ENCODE measurements at regions not wholly inside any gene's neighbourhood (a gene's known extent, or its start where the extent isn't known, plus 50 kb on each side); places are given as distances from the start of the nearest gene placed in this dataset.

DNA sequence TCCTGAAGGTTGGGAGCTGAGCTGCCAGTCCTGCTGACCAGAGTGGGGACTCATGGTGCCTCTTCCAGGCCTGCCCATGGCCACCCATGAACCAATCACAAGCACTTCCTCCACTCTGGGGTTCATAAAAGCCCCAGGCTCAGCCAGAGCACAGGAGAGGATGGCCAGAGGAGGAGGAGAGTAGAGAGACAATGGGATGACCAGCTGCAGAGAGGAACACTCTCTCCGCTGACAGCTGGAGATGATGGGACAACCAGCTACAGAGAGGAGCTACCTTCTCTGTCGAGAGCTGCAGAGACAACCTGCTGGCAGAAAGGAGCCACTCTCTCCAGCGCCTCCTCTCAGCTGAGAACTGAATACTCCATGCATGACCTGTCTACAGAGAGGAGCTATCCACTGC is 886.1 kb downstream of the BCL11B start:
- Mint-ChIP-seq H3K27me3 (ENCODE audit: low read depth, unreplicated experiment) (peaks cover 17% of the 10 kb centered on the region), H3K4me3 (ENCODE audit: unreplicated experiment) (no peak overlapping the region), H3K27ac (ENCODE audit: unreplicated experiment) (no peak overlapping the region), H3K9me3 (ENCODE audit: unreplicated experiment) (peaks cover 4% of the 10 kb centered on the region), H3K36me3 (ENCODE audit: low read depth, unreplicated experiment) (no peaks in the 10 kb centered on the region), H3K4me1 (ENCODE audit: low read depth, unreplicated experiment) (no peaks in the 10 kb centered on the region)
- Histone ChIP-seq H3K9me3 (ENCODE audit: insufficient read depth, low read depth, low read length) (peaks cover 4% of the 10 kb centered on the region), H3K79me2 (ENCODE audit: insufficient read depth, low read length) (no peaks in the 10 kb centered on the region), H3K36me3 (ENCODE audit: insufficient read depth, low read length) (no peaks in the 10 kb centered on the region), H3K27me3 (ENCODE audit: insufficient read depth, low read length) (no peaks in the 10 kb centered on the region), H3K4me1 (ENCODE audit: insufficient read depth, low read length) (no peaks in the 10 kb centered on the region), H3K4me2 (ENCODE audit: low read length) (no peak overlapping the region), H2AFZ (ENCODE audit: low read depth, low read length) (no peak overlapping the region), H3K9ac (ENCODE audit: low read length) (no peak overlapping the region), H3K4me3 (ENCODE audit: insufficient read depth, low read depth, low read length) (no peak overlapping the region), H4K20me1 (ENCODE audit: insufficient read depth, low read length) (no peaks in the 10 kb centered on the region), H3K27ac (ENCODE audit: low read depth, low read length) (no peak overlapping the region)
- TF ChIP-seq EZH2 (IDR thresholded peaks at IDR 0.05; ENCODE audit: insufficient read depth, low read length) = no peak
- TF ChIP-seq, protein P1, sequence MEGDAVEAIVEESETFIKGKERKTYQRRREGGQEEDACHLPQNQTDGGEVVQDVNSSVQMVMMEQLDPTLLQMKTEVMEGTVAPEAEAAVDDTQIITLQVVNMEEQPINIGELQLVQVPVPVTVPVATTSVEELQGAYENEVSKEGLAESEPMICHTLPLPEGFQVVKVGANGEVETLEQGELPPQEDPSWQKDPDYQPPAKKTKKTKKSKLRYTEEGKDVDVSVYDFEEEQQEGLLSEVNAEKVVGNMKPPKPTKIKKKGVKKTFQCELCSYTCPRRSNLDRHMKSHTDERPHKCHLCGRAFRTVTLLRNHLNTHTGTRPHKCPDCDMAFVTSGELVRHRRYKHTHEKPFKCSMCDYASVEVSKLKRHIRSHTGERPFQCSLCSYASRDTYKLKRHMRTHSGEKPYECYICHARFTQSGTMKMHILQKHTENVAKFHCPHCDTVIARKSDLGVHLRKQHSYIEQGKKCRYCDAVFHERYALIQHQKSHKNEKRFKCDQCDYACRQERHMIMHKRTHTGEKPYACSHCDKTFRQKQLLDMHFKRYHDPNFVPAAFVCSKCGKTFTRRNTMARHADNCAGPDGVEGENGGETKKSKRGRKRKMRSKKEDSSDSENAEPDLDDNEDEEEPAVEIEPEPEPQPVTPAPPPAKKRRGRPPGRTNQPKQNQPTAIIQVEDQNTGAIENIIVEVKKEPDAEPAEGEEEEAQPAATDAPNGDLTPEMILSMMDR (IDR thresholded peaks at IDR 0.05; ENCODE audit: insufficient read depth, low read depth, low read length) = no peak
- DNase-seq (ENCODE audit: low read depth) (no peak), FAIRE-seq (no peak)

DNA sequence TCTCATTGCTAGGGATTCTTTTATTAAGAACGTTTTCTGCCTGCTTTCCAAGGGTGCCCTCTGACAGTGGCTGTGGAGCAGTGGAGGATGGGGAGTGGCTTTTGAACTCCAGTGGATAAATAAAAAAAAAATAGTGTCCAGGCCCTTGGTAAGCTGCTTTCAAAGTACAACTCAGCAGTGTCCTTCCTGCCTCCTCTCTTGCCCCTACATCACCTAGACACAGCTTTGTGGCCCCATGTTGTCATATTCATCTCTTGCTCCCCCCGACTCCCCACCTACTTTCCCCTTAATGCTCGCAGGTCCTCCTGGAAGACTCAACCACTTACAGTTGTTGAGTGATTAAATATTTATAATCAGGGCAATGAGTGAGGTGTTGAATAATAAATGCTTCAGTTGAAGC is 880.9 kb downstream of the BCL11B start:
- no peak overlapping the region for H3K9ac ChIP-seq (ENCODE audit: low read length)
- TF ChIP-seq EZH2 (IDR thresholded peaks at IDR 0.05; ENCODE audit: insufficient read depth, low read length) = no peak
- TF ChIP-seq, protein P1 (IDR thresholded peaks at IDR 0.05; ENCODE audit: insufficient read depth, low read depth, low read length) = no peak
- H3K36me3 ChIP-seq (ENCODE audit: insufficient read depth, low read length) = no peaks in the 10 kb centered on the region
- H3K4me1 ChIP-seq (ENCODE audit: insufficient read depth, low read length) = no peaks in the 10 kb centered on the region
- H3K79me2 ChIP-seq (ENCODE audit: insufficient read depth, low read length) = no peaks in the 10 kb centered on the region
- no peak overlapping the region for H3K4me3 ChIP-seq (ENCODE audit: insufficient read depth, low read depth, low read length)
- H3K9me3 ChIP-seq (ENCODE audit: insufficient read depth, low read depth, low read length) = peaks cover 3% of the 10 kb centered on the region
- Mint-ChIP-seq H3K27ac (ENCODE audit: unreplicated experiment) (no peak overlapping the region), H3K9me3 (ENCODE audit: unreplicated experiment) (peaks cover 7% of the 10 kb centered on the region), H3K4me1 (ENCODE audit: low read depth, unreplicated experiment) (no peaks in the 10 kb centered on the region), H3K36me3 (ENCODE audit: low read depth, unreplicated experiment) (no peaks in the 10 kb centered on the region), H3K27me3 (ENCODE audit: low read depth, unreplicated experiment) (peaks cover 15% of the 10 kb centered on the region), H3K4me3 (ENCODE audit: unreplicated experiment) (no peak overlapping the region)
- no peak overlapping the region for H3K4me2 ChIP-seq (ENCODE audit: low read length)
- DNase-seq (ENCODE audit: low read depth) (no peak), FAIRE-seq (no peak)
- H2AFZ ChIP-seq (ENCODE audit: low read depth, low read length) = no peak overlapping the region
- H3K27ac ChIP-seq (ENCODE audit: low read depth, low read length) = no peak overlapping the region
- no peaks in the 10 kb centered on the region for H4K20me1 ChIP-seq (ENCODE audit: insufficient read depth, low read length)
- H3K27me3 ChIP-seq (ENCODE audit: insufficient read depth, low read length) = no peaks in the 10 kb centered on the region

DNA sequence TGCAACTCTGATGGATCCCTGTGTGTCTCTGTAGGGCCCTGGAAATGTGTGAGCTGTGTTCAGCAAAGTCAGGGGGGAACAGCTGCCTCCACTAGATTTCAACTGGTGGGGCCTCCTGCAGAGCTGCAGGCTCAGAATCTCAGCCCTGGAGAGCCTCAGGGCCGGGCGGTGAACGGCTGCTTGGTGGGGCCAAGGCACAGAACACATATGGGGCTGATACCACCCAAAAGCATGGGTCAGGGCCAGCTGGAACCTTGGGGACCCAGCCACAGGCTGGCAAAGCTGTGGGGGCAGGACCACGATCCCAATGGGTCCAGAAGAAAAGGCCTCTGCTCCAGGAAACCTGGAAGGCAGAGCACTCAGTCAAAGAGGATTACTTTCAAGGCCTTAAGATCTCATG is 878.5 kb downstream of the BCL11B start:
- H3K4me1 Mint-ChIP-seq (ENCODE audit: low read depth, unreplicated experiment) = no peaks in the 10 kb centered on the region
- H3K27me3 Mint-ChIP-seq (ENCODE audit: low read depth, unreplicated experiment) = peaks cover 18% of the 10 kb centered on the region
- no peaks in the 10 kb centered on the region for H4K20me1 ChIP-seq (ENCODE audit: insufficient read depth, low read length)
- H3K9me3 ChIP-seq (ENCODE audit: insufficient read depth, low read depth, low read length) = no peaks in the 10 kb centered on the region
- no peak for FAIRE-seq
- TF ChIP-seq, protein P1 (IDR thresholded peaks at IDR 0.05; ENCODE audit: insufficient read depth, low read depth, low read length) = no peak
- no peak for TF ChIP-seq EZH2 (IDR thresholded peaks at IDR 0.05; ENCODE audit: insufficient read depth, low read length)
- no peak overlapping the region for H3K4me2 ChIP-seq (ENCODE audit: low read length)
- H3K9ac ChIP-seq (ENCODE audit: low read length) = no peak overlapping the region
- H3K4me3 Mint-ChIP-seq (ENCODE audit: unreplicated experiment) = no peak overlapping the region
- no peaks in the 10 kb centered on the region for H3K36me3 Mint-ChIP-seq (ENCODE audit: low read depth, unreplicated experiment)
- H3K27me3 ChIP-seq (ENCODE audit: insufficient read depth, low read length) = no peaks in the 10 kb centered on the region
- H3K4me3 ChIP-seq (ENCODE audit: insufficient read depth, low read depth, low read length) = no peak overlapping the region
- DNase-seq (ENCODE audit: low read depth) = no peak
- H3K79me2 ChIP-seq (ENCODE audit: insufficient read depth, low read length) = no peaks in the 10 kb centered on the region
- peaks cover 4% of the 10 kb centered on the region for H3K9me3 Mint-ChIP-seq (ENCODE audit: unreplicated experiment)
- no peaks in the 10 kb centered on the region for H3K36me3 ChIP-seq (ENCODE audit: insufficient read depth, low read length)
- no peaks in the 10 kb centered on the region for H3K4me1 ChIP-seq (ENCODE audit: insufficient read depth, low read length)
- no peak overlapping the region for H2AFZ ChIP-seq (ENCODE audit: low read depth, low read length)
- H3K27ac Mint-ChIP-seq (ENCODE audit: unreplicated experiment) = no peak overlapping the region
- H3K27ac ChIP-seq (ENCODE audit: low read depth, low read length) = no peak overlapping the region

All from astrocyte (in vitro differentiated cells and primary cell).